ENCODE measurements at regions not wholly inside any gene's neighbourhood (a gene's known extent, or its start where the extent isn't known, plus 50 kb on each side); places are given as distances from the start of the nearest gene placed in this dataset.

DNA sequence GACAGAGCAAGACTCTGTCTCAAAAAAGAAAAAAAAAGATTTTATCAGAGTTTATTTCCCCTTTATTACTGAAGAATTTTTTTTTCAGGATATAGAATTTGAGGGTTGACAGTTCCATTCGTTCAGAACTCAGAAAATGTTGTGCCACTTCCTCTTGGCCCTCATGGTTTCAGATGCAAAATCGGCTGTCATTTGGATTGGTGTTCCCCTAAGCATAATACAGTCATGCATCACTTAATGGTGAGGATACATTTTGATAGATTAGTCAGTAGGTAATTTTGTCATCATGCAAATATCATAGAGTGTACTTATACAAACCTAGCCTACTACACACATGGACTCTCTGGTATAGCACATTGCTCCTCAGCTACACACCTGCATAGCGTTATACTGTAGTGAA, 263.9 kb upstream of the RTL1 start:
- no peak for DNase-seq (ENCODE audit: extremely low read depth, low read depth)
- no peak for TF ChIP-seq CTCF (IDR thresholded peaks at IDR 0.05; ENCODE audit: low read depth, low read length, missing control alignments)
- H3K4me3 ChIP-seq (replicated peaks; ENCODE audit: low read depth, low read length), result no peak overlapping the region

- H3K4me3 ChIP-seq (replicated peaks; ENCODE audit: low read depth, low read length), result no peak overlapping the region
- TF ChIP-seq CTCF (IDR thresholded peaks at IDR 0.05; ENCODE audit: low read depth, low read length, missing control alignments), result no peak
- no peak for DNase-seq (ENCODE audit: extremely low read depth, low read depth)
Measured at GRCh38 chr14:101169267-101169666, 265.7 kb upstream of the RTL1 start.

DNA sequence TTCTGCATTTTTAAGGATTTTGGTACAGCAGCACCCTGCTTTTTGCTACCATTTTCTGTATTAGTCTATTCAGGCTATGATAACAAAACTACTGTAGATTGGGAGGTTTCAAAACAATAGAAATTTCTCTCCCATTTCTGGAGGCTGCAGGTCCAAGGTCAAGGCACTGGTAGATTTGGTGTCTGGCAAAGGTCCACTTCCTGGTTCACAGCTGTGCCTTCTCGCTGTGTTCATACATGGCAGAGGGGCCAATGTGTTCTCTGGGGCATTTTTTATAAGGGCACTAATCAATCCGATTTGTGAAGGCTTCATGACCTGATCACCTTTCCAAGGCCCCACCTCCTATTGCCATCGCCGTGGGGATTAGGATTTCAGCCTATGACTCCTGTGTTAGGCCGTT, 268.1 kb upstream of the RTL1 start:
- no peak overlapping the region for H3K4me3 ChIP-seq (replicated peaks; ENCODE audit: low read depth, low read length)
- TF ChIP-seq CTCF (IDR thresholded peaks at IDR 0.05; ENCODE audit: low read depth, low read length, missing control alignments), result no peak
- DNase-seq (ENCODE audit: extremely low read depth, low read depth), result no peak

GRCh38 chr14:101173698-101174521, 270.4 kb upstream of the RTL1 start:
- no peak for DNase-seq (ENCODE audit: extremely low read depth, low read depth)
- no peak overlapping the region for H3K4me3 ChIP-seq (replicated peaks; ENCODE audit: low read depth, low read length)
- no peak for TF ChIP-seq CTCF (IDR thresholded peaks at IDR 0.05; ENCODE audit: low read depth, low read length, missing control alignments)

DNA sequence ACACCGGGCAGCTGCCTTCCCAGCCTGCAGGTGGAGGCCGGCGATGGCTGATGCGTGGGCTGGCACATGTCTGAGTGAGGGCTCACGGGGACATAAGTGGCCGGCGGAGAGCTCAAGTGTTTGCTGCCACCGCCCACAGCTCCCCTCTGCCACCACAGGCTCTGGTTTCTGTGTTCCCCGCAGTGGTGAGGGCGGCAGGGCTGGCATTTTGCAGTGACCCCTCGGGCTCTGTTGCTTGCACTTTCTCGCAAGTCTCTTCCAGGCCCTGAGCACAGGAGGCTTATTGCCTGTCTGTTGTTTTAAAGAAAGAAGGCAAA, 271.0 kb upstream of the RTL1 start:
- H3K4me3 ChIP-seq (replicated peaks; ENCODE audit: low read depth, low read length), result no peak overlapping the region
- TF ChIP-seq CTCF (IDR thresholded peaks at IDR 0.05; ENCODE audit: low read depth, low read length, missing control alignments), result no peak
- DNase-seq (ENCODE audit: extremely low read depth, low read depth), result no peak

DNA sequence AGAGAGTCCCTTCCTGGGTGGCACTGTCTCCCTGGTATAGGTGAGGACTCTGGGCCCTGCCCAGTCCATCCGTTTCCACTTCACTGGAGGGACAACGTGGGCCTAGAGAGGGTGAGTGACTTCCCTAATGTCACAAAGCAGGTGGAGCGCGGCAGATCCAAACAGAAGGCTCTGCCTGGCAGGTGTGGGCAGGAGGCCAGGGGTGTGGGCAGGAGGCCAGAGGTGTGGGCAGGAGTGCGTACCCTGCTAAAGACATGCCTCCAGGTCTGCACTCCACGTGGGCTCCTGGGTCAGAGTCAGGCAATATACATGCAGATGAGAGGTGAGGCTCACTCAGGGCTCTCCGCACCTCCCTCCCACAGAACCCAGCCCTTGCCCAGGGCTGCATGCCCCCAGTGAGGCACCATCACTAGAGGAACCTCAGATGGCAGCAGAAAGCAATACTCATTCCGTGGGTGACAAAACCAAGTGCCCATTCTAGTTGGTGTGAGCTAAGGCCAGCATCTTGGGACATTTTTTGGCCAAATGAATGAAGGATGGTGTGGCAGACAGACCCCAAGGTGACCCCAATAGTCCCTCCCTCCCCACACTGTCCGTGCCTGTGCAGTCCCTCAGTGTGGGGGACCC, 271.6 kb upstream of the RTL1 start:
- no peak for DNase-seq (ENCODE audit: extremely low read depth, low read depth)

More for the DNA sequence above, 271.6 kb upstream of the RTL1 start:
- no peak for TF ChIP-seq CTCF (IDR thresholded peaks at IDR 0.05; ENCODE audit: low read depth, low read length, missing control alignments)
- H3K4me3 ChIP-seq (replicated peaks; ENCODE audit: low read depth, low read length), result no peak overlapping the region

Measured in HFF-Myc (cell line).